ENCODE measurements at regions not wholly inside any gene's neighbourhood (a gene's known extent, or its start where the extent isn't known, plus 50 kb on each side); places are given as distances from the start of the nearest gene placed in this dataset.
"Not testable (repeated sequence)": the region's sequence is repeated elsewhere in the genome, so short reads cannot be mapped to it uniquely, and the experiment has no call there.

GRCh38 chr10:52598936-52599335 lies 173.6 kb downstream of the MBL2 start:
- DNase-seq = no peak

GRCh38 chr10:52599551-52600200 lies 172.9 kb downstream of the MBL2 start:
- no peak for DNase-seq

- not testable (repeated sequence) for DNase-seq
Measured at GRCh38 chr10:52604131-52604530, 168.5 kb downstream of the MBL2 start.

DNA sequence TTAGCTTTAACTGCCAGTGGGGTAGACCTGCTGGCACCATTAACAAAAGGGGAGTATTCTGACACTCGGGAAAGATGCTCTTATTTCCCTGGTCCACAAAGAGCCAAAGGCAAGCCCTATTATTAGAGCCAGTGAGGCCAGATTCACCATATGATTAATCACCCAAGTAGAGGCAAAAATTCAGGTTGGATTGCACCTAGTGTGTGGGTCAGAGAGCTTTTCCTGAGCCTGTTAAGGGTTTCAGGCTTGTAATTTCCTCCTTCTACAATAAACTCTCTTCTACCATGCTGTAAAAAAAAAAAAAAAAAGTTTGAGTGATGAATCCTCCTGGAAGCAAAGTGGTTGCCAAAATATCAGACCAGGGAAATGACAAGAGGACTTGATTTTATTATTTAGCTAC lies 163.5 kb downstream of the MBL2 start:
- no peak for DNase-seq

- no peak for DNase-seq
Measured at GRCh38 chr10:52609626-52610240, 162.9 kb downstream of the MBL2 start.

- no peak for DNase-seq
Measured at GRCh38 chr10:52615331-52615730, 157.3 kb downstream of the MBL2 start.

DNA sequence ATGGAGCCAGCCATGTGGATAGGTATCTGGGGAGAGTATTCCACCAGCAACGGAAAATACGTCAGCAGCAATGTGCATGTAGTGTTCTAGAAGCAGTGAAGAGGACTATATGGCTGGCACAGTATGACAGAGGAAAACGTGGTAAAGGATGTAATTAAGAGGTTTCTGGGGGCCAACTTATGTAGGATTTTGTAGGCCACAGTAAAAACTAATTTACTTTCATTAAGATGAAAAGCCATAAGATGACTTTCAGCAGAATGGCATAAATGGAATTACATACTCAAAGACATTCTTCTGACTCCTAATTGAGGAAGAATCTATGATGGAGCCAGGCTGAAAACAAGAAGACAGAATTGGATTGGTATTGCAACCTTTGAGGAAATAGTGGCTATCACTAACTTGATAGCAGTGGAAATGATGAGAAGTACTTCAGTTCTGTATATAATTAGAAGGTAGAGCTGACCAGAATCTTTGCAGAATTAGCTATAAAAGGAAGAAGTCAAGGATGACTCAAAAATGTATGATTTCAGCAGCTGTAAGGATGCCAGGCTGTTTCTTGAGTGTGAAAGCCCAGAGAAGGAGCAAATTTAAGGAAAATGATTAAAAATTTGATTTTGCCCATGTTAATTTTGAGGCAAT lies 156.7 kb downstream of the MBL2 start:
- no peak for DNase-seq

GRCh38 chr10:52616395-52616764 lies 156.2 kb downstream of the MBL2 start:
- DNase-seq = no peak

DNA sequence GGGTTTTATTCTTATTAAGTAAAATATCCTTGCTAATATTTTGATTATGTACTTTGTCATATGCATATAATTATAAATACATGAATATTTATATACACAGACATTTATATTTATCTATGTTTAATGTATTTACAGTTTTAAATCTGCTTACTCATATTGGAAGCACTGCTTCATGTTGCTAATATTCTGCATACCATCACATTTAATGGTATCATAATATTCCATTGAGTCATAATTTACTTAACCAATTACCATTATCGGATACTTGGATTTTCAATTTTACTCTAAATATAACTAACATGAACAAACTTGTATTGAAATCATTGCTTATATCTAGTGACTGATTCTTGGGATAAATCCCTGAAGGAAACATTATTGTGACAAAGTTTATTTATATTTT lies 155.2 kb downstream of the MBL2 start:
- DNase-seq = no peak

DNA sequence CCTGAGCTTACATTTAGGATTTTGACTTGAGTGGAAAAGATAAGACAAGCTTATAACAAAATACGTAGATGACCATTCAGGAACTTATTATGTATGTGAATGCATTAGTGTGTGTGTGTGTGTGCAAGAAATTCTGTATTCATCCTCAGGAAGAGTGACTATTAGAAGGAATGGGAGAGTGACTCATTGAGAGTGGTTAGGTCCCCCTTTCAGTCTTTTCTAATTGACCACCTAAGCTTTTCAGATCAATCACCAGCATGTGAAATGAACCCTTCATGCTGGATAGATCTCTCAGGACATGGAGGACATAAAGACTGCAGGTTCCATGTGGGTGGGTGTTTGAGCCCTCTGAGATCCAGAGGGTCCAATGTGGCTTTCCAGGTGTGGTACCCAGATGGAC lies 153.5 kb downstream of the MBL2 start:
- DNase-seq = no peak

- no peak for DNase-seq
Measured at GRCh38 chr10:52621635-52622079, 150.9 kb downstream of the MBL2 start.

- DNase-seq = no peak
Measured at GRCh38 chr10:52623761-52624160, 148.8 kb downstream of the MBL2 start.

DNA sequence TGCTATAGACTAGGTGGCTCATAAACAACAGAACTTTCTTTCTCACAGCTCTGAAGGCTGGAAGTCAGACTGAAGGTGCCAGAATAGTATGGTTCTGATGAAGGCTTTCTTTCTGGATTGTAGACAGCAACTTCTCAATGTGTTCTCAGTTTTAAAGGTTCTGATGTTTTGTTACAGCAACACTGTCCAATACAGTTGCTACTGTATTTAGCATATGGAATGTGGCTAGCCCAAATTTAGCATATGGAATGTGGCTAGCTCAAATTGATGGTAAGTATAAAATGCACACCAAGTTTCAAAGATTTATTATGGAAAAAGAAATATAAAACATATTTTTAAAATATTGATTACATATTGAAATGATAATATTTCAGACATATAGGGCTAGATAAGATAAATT lies 145.3 kb downstream of the MBL2 start:
- no peak for DNase-seq

GRCh38 chr10:52631146-52631545 lies 141.4 kb downstream of the MBL2 start:
- no peak for DNase-seq

DNA sequence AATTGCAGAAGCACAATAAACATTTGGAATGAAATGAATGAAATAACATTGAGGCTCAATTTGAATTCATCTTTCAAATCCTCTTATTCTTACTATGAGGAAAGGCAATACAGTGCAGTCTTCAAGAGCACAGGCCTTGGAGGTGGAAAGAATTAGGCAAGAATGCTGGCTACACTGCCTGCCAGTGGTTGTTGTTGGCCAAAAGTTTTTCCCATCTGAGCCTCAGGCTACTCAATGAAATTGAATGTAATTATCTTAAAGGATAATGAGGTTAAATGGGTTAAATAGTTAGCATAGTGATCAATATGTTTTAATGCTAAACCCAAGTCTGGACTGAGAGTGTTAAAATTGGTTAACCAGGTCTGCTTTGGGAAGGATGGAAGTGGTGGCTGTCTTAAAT lies 140.9 kb downstream of the MBL2 start:
- DNase-seq = no peak

DNA sequence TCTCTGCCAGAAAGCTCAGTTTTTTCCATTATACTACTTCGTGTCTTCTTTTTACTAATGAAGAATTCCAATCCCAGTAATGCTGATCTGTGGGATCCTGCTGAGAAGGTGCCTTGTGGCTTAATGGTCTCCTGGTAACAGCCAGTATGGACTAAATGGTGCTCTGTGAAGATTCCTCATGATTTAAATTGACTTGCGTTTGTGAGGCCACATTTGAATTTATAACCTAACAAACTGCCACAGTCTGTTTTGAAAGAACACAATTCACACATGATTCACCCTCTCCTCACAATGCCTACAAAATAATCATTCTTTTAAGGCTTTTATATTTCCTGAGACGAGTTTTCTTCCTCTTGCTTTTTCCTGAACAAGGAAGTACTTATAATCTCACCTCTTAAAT lies 140.0 kb downstream of the MBL2 start:
- no peak for DNase-seq

- no peak for DNase-seq
Measured at GRCh38 chr10:52633266-52633665, 139.3 kb downstream of the MBL2 start.

GRCh38 chr10:52635651-52636050 lies 136.9 kb downstream of the MBL2 start:
- no peak for DNase-seq

GRCh38 chr10:52636874-52637273 lies 135.7 kb downstream of the MBL2 start:
- DNase-seq = no peak

DNA sequence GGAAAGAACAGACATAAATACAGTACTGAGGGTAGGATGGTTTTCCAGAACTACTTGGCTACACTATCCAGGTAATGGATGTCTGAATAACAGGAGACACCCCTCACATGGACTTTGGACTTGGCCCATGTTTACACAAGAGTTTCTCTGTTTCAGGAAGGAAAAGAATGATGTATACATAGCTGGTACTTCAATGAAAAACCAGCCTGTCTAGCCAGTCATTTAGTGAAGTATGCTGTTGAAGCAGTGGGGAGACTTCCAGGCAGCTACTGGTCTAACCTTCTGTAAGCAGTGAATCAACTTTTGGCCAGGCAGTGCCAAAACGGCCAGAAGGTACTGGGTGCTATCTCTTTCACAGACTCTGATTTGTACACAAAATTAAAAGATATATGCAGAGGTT lies 135.0 kb downstream of the MBL2 start:
- no peak for DNase-seq

DNA sequence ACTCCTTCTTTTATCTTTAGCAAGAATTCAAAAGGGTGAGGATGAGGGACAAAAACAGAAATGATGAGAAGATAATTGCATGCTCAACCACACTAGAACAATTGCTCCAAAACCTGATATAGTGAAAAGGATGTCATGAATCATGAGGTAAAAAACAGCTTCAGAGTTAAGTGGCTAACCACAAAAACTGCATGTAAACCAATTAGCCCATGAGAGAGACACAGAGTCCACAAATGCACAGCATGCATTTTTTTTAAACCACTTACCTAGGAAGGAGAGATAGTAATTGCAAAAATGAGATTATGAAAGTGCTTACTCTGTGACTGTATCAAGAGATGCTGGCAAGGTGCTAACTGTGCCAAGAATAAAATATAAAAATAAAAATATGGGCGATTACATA lies 132.9 kb downstream of the MBL2 start:
- no peak for DNase-seq

GRCh38 chr10:52642208-52642607 lies 130.4 kb downstream of the MBL2 start:
- DNase-seq = no peak

All from amygdala (tissue), 56 donors.